Vagina (tissue), 2 donors: ENCODE measurements at regions not wholly inside any gene's neighbourhood (a gene's known extent, or its start where the extent isn't known, plus 50 kb on each side); places are given as distances from the start of the nearest gene placed in this dataset.
"Not testable (repeated sequence)": the region's sequence is repeated elsewhere in the genome, so short reads cannot be mapped to it uniquely, and the experiment has no call there.

Source experiments
- DNase-seq, 2 donors: peaks; one replicate each; pipeline ENCODE4 v3.0.0-alpha.2; 2017; ENCODE audit errors: extremely low spot score in 2 of 2
- H3K27ac ChIP-seq: fragments of 200-600 bp; sonication (generic); one replicate; pipeline ENCODE4 v1.5.1; 2019
- H3K27me3 ChIP-seq: fragments of 200-600 bp; sonication (generic); one replicate; pipeline ENCODE4 v1.5.1; 2019
- H3K36me3 ChIP-seq, 2 donors: fragments of 200-600 bp; sonication (generic); one replicate each; pipeline ENCODE4 v1.5.1; 2017 to 2019
- H3K4me1 ChIP-seq: fragments of 200-600 bp; sonication (generic); one replicate; pipeline ENCODE4 v1.5.1; 2019
- H3K4me3 ChIP-seq, 2 donors: fragments of 200-600 bp; sonication (generic); 1 replicate in 1 of 2; 2 replicates in 1 of 2; pipeline ENCODE4 v1.5.1; 2016 to 2019
- H3K9me3 ChIP-seq: fragments of 200-600 bp; sonication (generic); one replicate; pipeline ENCODE4 v1.5.1; 2019
- CTCF ChIP-seq, 3 experiments: fragments of 450-650 bp in 2 of 3; fragments of 200-600 bp in 1 of 3; sonication (generic) in 1 of 3; IDR thresholded peaks; one replicate each; pipeline ENCODE4 v1.5.1; 2017 to 2019; ENCODE audit warnings: antibody characterized with exemption in 3 of 3, mild to moderate bottlenecking in 2 of 3, moderate library complexity in 2 of 3
- POLR2A ChIP-seq, 2 donors: fragments of 450-650 bp; IDR thresholded peaks; one replicate each; pipeline ENCODE4 v1.6.1; 2017; ENCODE audit warnings: antibody characterized with exemption in 2 of 2, mild to moderate bottlenecking in 2 of 2, moderate library complexity in 2 of 2
- POLR2AphosphoS5 ChIP-seq, 2 donors: sonication (generic); formaldehyde crosslinking; IDR thresholded peaks; one replicate each; pipeline ENCODE4 v1.9.0; 2017; ENCODE audit warnings: antibody characterized with exemption in 2 of 2, mild to moderate bottlenecking in 2 of 2, low read depth in 1 of 2; ENCODE audit not compliant: insufficient read depth in 1 of 2
- intact Hi-C: fragments of 100-400 bp; cut with DNase I; formaldehyde crosslinking; loops from one replicate; pipeline ENCODE4 v1.15.1; 2023

- Histone ChIP-seq H3K36me3 (peaks cover 0 to 31% of the 10 kb centered on the region in 2 donors), H3K27ac (peak overlapping the region; percentile 42)
- H3K4me3 ChIP-seq, H3K4me1 ChIP-seq, H3K9me3 ChIP-seq, intact Hi-C loops, DNase-seq, H3K27me3 ChIP-seq: not testable (repeated sequence)
Measured at GRCh38 chrX:2630008-2630934, 60.8 kb upstream of the CD99 start.

- Histone ChIP-seq H3K36me3 (peaks cover 0 to 34% of the 10 kb centered on the region in 2 donors), H3K27ac (no peak overlapping the region)
- intact Hi-C loops, result no loop called here
Measured at GRCh38 chrX:2629316-2630007, 61.6 kb upstream of the CD99 start.

GRCh38 chrX:2628751-2629315 is 62.3 kb upstream of the CD99 start:
- Histone ChIP-seq H3K4me3 (no peak overlapping the region), H3K27me3 (no peaks in the 10 kb centered on the region), H3K4me1 (no peaks in the 10 kb centered on the region), H3K27ac (no peak overlapping the region), H3K36me3 (peaks cover 0 to 39% of the 10 kb centered on the region in 2 donors), H3K9me3 (no peaks in the 10 kb centered on the region)
- DNase-seq, result no peak
- TF ChIP-seq CTCF (IDR thresholded peaks at IDR 0.05), result no peak
- no peak for TF ChIP-seq POLR2AphosphoS5 (IDR thresholded peaks at IDR 0.05; ENCODE audit: insufficient read depth in 1 of 2, low read depth in 1 of 2)
- TF ChIP-seq POLR2A (IDR thresholded peaks at IDR 0.05), result no peak
- intact Hi-C loops, result no loop called here

More at GRCh38 chrX:2629316-2630007, 61.6 kb upstream of the CD99 start:
- TF ChIP-seq POLR2AphosphoS5 (IDR thresholded peaks at IDR 0.05; ENCODE audit: insufficient read depth in 1 of 2, low read depth in 1 of 2) (no peak), CTCF (IDR thresholded peaks at IDR 0.05) (no peak), POLR2A (IDR thresholded peaks at IDR 0.05) (no peak)
- H3K27me3 ChIP-seq, result no peaks in the 10 kb centered on the region
- no peaks in the 10 kb centered on the region for H3K9me3 ChIP-seq
- no peaks in the 10 kb centered on the region for H3K4me1 ChIP-seq
- no peak for DNase-seq
- H3K4me3 ChIP-seq, result no peak overlapping the region

- Histone ChIP-seq H3K9me3 (no peaks in the 10 kb centered on the region), H3K4me1 (no peaks in the 10 kb centered on the region), H3K27me3 (no peaks in the 10 kb centered on the region), H3K4me3 (no peak overlapping the region), H3K27ac (no peak overlapping the region), H3K36me3 (peaks cover 0 to 51% of the 10 kb centered on the region in 2 donors)
- no peak for TF ChIP-seq POLR2A (IDR thresholded peaks at IDR 0.05)
- peak in 1 of 3 experiments; percentile 21 for TF ChIP-seq CTCF (IDR thresholded peaks at IDR 0.05)
- no peak for TF ChIP-seq POLR2AphosphoS5 (IDR thresholded peaks at IDR 0.05; ENCODE audit: insufficient read depth in 1 of 2, low read depth in 1 of 2)
- DNase-seq, result no peak
- intact Hi-C loops, result no loop called here
Measured at GRCh38 chrX:2627272-2627867, 63.7 kb upstream of the CD99 start.

- no peak overlapping the region for H3K4me3 ChIP-seq
Measured at GRCh38 chrX:2626750-2627149, 64.3 kb upstream of the CD99 start.

More at GRCh38 chrX:2626750-2627149, 64.3 kb upstream of the CD99 start:
- no peaks in the 10 kb centered on the region for H3K9me3 ChIP-seq
- no peaks in the 10 kb centered on the region for H3K27me3 ChIP-seq
- intact Hi-C loops, result no loop called here
- H3K36me3 ChIP-seq, result peaks cover 0 to 51% of the 10 kb centered on the region in 2 donors
- no peak for DNase-seq
- H3K27ac ChIP-seq, result no peak overlapping the region
- TF ChIP-seq POLR2AphosphoS5 (IDR thresholded peaks at IDR 0.05; ENCODE audit: insufficient read depth in 1 of 2, low read depth in 1 of 2) (no peak), CTCF (IDR thresholded peaks at IDR 0.05) (no peak)
- no peaks in the 10 kb centered on the region for H3K4me1 ChIP-seq
